Activated naive CD8-positive, alpha-beta T cell treated with anti-CD3 and anti-CD28 coated beads for 36 hours (primary cell): ENCODE measurements at regions not wholly inside any gene's neighbourhood (a gene's known extent, or its start where the extent isn't known, plus 50 kb on each side); places are given as distances from the start of the nearest gene placed in this dataset.

ENCODE experiments used
- DNase-seq: peaks from one replicate; pipeline ENCODE4 v3.0.0; 2021
- H3K27ac Mint-ChIP-seq: one replicate; pipeline ENCODE4 v1.8.0; 2022; ENCODE audit warnings: mild to moderate bottlenecking, moderate library complexity, mixed read lengths
- H3K27me3 Mint-ChIP-seq: one replicate; pipeline ENCODE4 v1.8.0; 2022; ENCODE audit warnings: mild to moderate bottlenecking, mixed read lengths
- H3K36me3 Mint-ChIP-seq: one replicate; pipeline ENCODE4 v1.8.0; 2021; ENCODE audit warnings: mild to moderate bottlenecking, mixed read lengths
- H3K4me1 Mint-ChIP-seq: one replicate; pipeline ENCODE4 v1.8.0; 2021; ENCODE audit warnings: mixed read lengths
- H3K4me3 Mint-ChIP-seq: one replicate; pipeline ENCODE4 v1.8.0; 2022; ENCODE audit warnings: mild to moderate bottlenecking, moderate library complexity, mixed read lengths
- H3K9me3 Mint-ChIP-seq: one replicate; pipeline ENCODE4 v1.8.0; 2022; ENCODE audit warnings: mixed read lengths

DNA sequence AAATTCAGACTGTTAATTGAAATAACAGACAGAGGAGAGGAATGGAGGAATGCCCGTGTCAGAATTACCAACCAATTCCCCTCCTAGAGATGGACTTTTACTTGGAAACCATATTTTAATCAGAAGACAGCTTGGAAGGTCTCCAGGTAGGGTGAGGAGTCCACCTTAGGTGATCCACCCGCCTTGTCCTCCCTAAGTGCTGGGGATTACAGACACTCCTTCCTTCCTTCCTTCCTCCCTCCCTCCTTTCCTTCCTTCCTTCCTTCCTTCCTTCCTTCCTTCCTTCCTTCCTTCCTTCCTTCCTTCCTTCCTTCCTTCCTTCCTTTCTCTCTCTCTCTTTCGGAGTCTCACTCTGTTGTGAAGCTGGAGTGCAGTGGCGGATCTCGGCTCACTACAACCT lies 328.0 kb downstream of the RAPGEF2 start:
- DNase-seq: no peak
- Mint-ChIP-seq H3K4me3 (no peak overlapping the region), H3K4me1 (peaks cover 9% of the 10 kb centered on the region), H3K27me3 (peaks cover 15% of the 10 kb centered on the region), H3K27ac (no peak overlapping the region), H3K36me3 (no peaks in the 10 kb centered on the region), H3K9me3 (no peaks in the 10 kb centered on the region)

DNA sequence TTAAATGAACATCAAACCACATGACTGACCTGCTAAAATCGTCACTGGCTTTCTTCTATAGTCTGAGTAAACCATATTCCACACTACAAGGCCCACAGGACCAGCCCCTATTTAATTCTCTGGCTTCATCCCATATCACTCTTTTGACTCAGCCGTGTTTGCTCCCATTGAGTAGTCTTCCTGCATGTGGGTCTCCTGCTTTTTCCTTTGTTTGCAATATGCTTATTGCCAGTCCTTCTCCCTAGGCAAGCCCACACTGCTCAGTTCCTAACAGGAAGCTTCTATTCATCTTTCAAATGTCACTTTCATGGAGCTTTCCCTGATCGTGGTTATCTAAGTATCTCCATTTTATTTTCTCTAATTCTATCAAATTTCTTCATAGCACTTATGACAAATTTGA lies 329.6 kb downstream of the RAPGEF2 start:
- peaks cover 21% of the 10 kb centered on the region for H3K27me3 Mint-ChIP-seq
- H3K27ac Mint-ChIP-seq: no peak overlapping the region
- no peaks in the 10 kb centered on the region for H3K36me3 Mint-ChIP-seq
- H3K9me3 Mint-ChIP-seq: no peaks in the 10 kb centered on the region
- H3K4me1 Mint-ChIP-seq: peaks cover 11% of the 10 kb centered on the region
- DNase-seq: no peak
- no peak overlapping the region for H3K4me3 Mint-ChIP-seq

- Mint-ChIP-seq H3K9me3 (no peaks in the 10 kb centered on the region), H3K4me3 (no peak overlapping the region), H3K27ac (no peak overlapping the region), H3K27me3 (peaks cover 21% of the 10 kb centered on the region), H3K4me1 (peaks cover 11% of the 10 kb centered on the region), H3K36me3 (no peaks in the 10 kb centered on the region)
- no peak for DNase-seq
These were observed 330.5 kb downstream of the RAPGEF2 start for GRCh38 chr4:159433337-159433736.

GRCh38 chr4:159434114-159434870 lies 331.4 kb downstream of the RAPGEF2 start:
- Mint-ChIP-seq H3K27me3 (peaks cover 24% of the 10 kb centered on the region), H3K36me3 (no peaks in the 10 kb centered on the region), H3K4me1 (peaks cover 7% of the 10 kb centered on the region), H3K27ac (no peak overlapping the region), H3K4me3 (no peak overlapping the region), H3K9me3 (no peaks in the 10 kb centered on the region)
- no peak for DNase-seq

GRCh38 chr4:159434871-159435241 lies 332.0 kb downstream of the RAPGEF2 start:
- Mint-ChIP-seq H3K4me3 (no peak overlapping the region), H3K9me3 (no peaks in the 10 kb centered on the region), H3K4me1 (peaks cover 6% of the 10 kb centered on the region), H3K27me3 (peaks cover 24% of the 10 kb centered on the region), H3K27ac (no peak overlapping the region), H3K36me3 (no peaks in the 10 kb centered on the region)
- no peak for DNase-seq

GRCh38 chr4:159435561-159436023 lies 332.7 kb downstream of the RAPGEF2 start:
- H3K9me3 Mint-ChIP-seq: no peaks in the 10 kb centered on the region
- no peak overlapping the region for H3K4me3 Mint-ChIP-seq
- H3K27ac Mint-ChIP-seq: no peak overlapping the region

GRCh38 chr4:159443975-159444374 lies 341.1 kb downstream of the RAPGEF2 start:
- DNase-seq: no peak
- Mint-ChIP-seq H3K27ac (no peak overlapping the region), H3K36me3 (no peaks in the 10 kb centered on the region)

More at GRCh38 chr4:159435561-159436023, 332.7 kb downstream of the RAPGEF2 start:
- Mint-ChIP-seq H3K27me3 (peaks cover 24% of the 10 kb centered on the region), H3K36me3 (no peaks in the 10 kb centered on the region), H3K4me1 (peaks cover 6% of the 10 kb centered on the region)
- no peak for DNase-seq

DNA sequence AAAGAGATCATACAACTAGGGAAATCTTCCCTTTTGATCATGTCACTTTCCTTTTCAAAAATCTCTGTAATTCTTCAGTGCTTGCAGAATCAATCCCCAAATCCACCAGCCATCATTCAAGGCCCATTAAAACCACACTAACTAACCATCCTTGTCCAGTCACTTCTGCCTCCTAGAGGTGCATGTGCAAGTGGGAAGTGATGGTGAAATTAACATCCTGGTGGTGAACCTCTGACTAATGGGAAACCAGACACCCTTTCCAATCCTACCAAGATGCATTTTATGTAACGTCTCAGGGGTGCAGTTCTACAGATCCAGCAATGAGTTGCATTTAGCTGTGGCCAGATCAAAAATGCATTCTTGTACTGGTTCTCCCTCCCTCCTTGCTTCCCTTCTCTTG lies 341.8 kb downstream of the RAPGEF2 start:
- peaks cover 12% of the 10 kb centered on the region for H3K27me3 Mint-ChIP-seq

More at GRCh38 chr4:159443975-159444374, 341.1 kb downstream of the RAPGEF2 start:
- Mint-ChIP-seq H3K9me3 (no peaks in the 10 kb centered on the region), H3K4me1 (no peaks in the 10 kb centered on the region), H3K4me3 (no peak overlapping the region), H3K27me3 (peaks cover 12% of the 10 kb centered on the region)

GRCh38 chr4:159445692-159446091 lies 342.8 kb downstream of the RAPGEF2 start:
- no peaks in the 10 kb centered on the region for H3K9me3 Mint-ChIP-seq
- DNase-seq: no peak
- no peak overlapping the region for H3K4me3 Mint-ChIP-seq
- no peak overlapping the region for H3K27ac Mint-ChIP-seq
- H3K27me3 Mint-ChIP-seq: peaks cover 12% of the 10 kb centered on the region
- no peaks in the 10 kb centered on the region for H3K4me1 Mint-ChIP-seq
- no peaks in the 10 kb centered on the region for H3K36me3 Mint-ChIP-seq

More for the DNA sequence above, 341.8 kb downstream of the RAPGEF2 start:
- Mint-ChIP-seq H3K4me3 (no peak overlapping the region), H3K9me3 (no peaks in the 10 kb centered on the region), H3K4me1 (no peaks in the 10 kb centered on the region), H3K36me3 (no peaks in the 10 kb centered on the region), H3K27ac (no peak overlapping the region)
- DNase-seq: no peak

DNA sequence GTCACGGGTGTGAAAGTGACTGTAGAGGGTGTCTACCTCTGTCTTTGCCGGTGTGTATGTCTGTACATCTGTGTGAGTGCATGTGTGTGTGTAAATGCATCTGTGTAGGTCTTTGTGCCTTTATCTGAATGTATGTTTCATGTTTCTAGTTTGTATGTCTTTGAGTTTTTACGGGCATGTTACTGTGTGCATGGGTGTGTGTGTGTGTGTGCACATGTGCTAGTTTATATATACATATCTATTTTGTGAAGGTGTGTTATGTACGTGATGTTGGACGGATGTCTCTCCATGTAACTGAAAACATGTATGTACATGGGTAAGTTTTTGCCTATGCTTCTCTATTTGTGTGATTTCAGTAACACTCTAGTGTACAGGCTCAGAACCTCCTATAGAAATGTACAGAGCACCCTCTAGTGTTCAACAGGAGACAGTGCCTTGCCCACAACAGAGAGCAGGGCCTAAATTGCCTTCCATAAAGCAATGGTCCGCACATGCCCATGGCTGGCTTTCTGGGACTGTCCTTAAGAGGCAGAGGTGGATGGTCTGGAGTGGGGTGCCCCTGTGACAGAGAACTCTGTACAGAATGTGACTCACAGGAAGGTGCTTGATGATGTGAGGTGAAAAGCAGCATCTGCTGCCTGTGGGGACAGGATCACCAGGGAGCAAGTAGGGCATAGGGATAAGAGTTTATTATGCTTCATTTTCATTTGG lies 343.5 kb downstream of the RAPGEF2 start:
- H3K4me3 Mint-ChIP-seq: no peak overlapping the region

GRCh38 chr4:159447296-159447695 lies 344.4 kb downstream of the RAPGEF2 start:
- H3K27me3 Mint-ChIP-seq: peaks cover 12% of the 10 kb centered on the region
- no peak overlapping the region for H3K4me3 Mint-ChIP-seq
- H3K4me1 Mint-ChIP-seq: no peaks in the 10 kb centered on the region
- H3K9me3 Mint-ChIP-seq: no peaks in the 10 kb centered on the region
- H3K27ac Mint-ChIP-seq: no peak overlapping the region
- DNase-seq: no peak
- no peaks in the 10 kb centered on the region for H3K36me3 Mint-ChIP-seq

More for the DNA sequence above, 343.5 kb downstream of the RAPGEF2 start:
- no peaks in the 10 kb centered on the region for H3K9me3 Mint-ChIP-seq
- H3K27me3 Mint-ChIP-seq: peaks cover 12% of the 10 kb centered on the region
- DNase-seq: peak; percentile 2
- no peak overlapping the region for H3K27ac Mint-ChIP-seq
- H3K4me1 Mint-ChIP-seq: no peaks in the 10 kb centered on the region
- H3K36me3 Mint-ChIP-seq: no peaks in the 10 kb centered on the region

DNA sequence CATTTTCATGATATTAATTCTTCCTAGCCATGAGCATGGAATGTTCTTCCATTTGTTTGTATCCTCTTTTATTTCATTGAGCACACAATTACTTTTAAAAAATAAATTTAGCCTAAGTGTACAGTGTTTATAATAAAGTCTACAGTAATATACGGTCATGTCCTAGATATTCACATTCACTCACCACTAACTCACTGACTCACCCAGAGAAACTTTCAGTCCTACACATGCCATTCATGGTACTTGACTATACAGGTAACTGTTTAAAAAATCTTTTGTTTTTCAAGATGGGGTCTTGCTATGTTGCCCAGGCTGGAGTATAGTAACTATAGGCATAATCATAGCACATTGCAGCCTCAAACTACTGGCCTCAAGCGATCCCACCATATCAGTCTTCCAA lies 348.1 kb downstream of the RAPGEF2 start:
- Mint-ChIP-seq H3K4me3 (no peak overlapping the region), H3K9me3 (no peaks in the 10 kb centered on the region), H3K4me1 (peaks cover 3% of the 10 kb centered on the region), H3K27ac (no peak overlapping the region), H3K27me3 (peaks cover 7% of the 10 kb centered on the region), H3K36me3 (no peaks in the 10 kb centered on the region)
- DNase-seq: no peak

- no peak for DNase-seq
- Mint-ChIP-seq H3K9me3 (no peaks in the 10 kb centered on the region), H3K27ac (no peak overlapping the region), H3K4me1 (peaks cover 3% of the 10 kb centered on the region), H3K36me3 (no peaks in the 10 kb centered on the region), H3K4me3 (no peak overlapping the region), H3K27me3 (no peaks in the 10 kb centered on the region)
These were observed 352.9 kb downstream of the RAPGEF2 start for GRCh38 chr4:159455675-159456237.

DNA sequence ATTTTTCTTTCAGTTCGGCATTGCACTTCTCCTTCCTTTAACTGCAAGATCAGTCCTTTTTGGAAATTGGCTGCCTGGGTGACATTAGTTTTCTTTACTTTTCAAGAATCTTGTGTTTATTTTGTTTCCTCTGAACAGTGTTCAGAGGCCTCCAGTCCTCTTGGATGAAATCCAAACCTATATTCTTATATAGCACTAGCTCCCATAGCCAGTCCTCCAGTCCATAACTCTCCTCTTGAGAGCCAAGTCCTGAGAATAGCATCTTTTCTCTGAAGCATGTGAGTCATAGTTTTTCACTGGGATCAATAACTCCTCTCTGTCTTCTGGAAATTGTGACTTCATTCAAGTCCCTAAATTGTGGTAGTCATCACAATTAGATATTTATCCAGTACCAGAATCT lies 357.5 kb downstream of the RAPGEF2 start:
- Mint-ChIP-seq H3K9me3 (peaks cover 5% of the 10 kb centered on the region), H3K27me3 (no peaks in the 10 kb centered on the region), H3K4me1 (peaks cover 3% of the 10 kb centered on the region), H3K36me3 (no peaks in the 10 kb centered on the region), H3K4me3 (no peak overlapping the region), H3K27ac (no peak overlapping the region)
- DNase-seq: no peak

- H3K27ac Mint-ChIP-seq: no peak overlapping the region
- DNase-seq: no peak
- no peaks in the 10 kb centered on the region for H3K36me3 Mint-ChIP-seq
- H3K4me1 Mint-ChIP-seq: no peaks in the 10 kb centered on the region
- H3K9me3 Mint-ChIP-seq: peaks cover 7% of the 10 kb centered on the region
- H3K4me3 Mint-ChIP-seq: no peak overlapping the region
- H3K27me3 Mint-ChIP-seq: peaks cover 5% of the 10 kb centered on the region
These were observed 360.4 kb downstream of the RAPGEF2 start for GRCh38 chr4:159463235-159463634.
